Activated CD4-positive, alpha-beta T cell treated with anti-CD3 and anti-CD28 coated beads, Interleukin-2, amount 50 U/mL, for 4 hours (primary cell): ENCODE measurements at regions not wholly inside any gene's neighbourhood (a gene's known extent, or its start where the extent isn't known, plus 50 kb on each side); places are given as distances from the start of the nearest gene placed in this dataset.
"Not testable (repeated sequence)": the region's sequence is repeated elsewhere in the genome, so short reads cannot be mapped to it uniquely, and the experiment has no call there.

Source experiments
- DNase-seq, 2 experiments: peaks; one replicate each; pipeline ENCODE4 v3.0.0-alpha.2; 2020

DNA sequence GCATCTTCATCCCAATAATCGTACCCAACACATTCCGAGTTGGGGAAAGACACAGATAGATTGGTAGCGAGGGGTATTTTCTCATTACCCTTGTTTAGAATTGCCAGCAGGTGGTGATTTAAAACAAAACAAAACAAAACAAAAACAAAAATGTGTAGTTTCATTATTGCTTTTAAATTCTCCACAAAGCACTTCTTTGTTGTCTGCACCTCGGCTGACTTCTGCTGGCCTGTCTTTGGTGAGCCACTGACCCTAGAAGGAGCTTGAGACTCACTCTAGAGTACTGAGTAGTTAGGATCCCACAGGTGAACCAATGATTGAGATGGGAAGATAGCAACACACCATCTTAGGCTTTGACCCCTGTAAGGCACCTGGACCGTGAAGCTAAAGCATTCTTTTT, 105.4 kb upstream of the BET1 start:
- DNase-seq: no peak

DNA sequence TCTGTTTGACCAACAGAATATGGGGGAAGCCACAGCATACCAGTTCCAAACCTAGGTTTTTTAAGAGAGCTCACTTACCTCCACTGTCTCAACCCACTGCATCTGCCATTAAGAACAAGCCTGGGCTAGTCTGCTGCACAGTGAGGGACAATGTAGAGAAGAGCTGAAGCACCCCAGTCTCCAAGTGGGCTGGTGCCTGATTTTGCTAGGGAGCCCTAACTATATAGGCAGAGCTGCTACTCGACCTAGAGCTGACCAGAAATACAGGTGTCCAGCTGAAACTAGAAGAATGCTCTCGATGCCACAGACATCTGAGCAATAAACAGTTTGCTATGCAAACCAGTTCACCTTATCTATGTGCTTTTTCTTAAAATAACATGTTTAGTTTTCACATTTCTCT, 106.9 kb upstream of the BET1 start:
- no peak for DNase-seq

DNA sequence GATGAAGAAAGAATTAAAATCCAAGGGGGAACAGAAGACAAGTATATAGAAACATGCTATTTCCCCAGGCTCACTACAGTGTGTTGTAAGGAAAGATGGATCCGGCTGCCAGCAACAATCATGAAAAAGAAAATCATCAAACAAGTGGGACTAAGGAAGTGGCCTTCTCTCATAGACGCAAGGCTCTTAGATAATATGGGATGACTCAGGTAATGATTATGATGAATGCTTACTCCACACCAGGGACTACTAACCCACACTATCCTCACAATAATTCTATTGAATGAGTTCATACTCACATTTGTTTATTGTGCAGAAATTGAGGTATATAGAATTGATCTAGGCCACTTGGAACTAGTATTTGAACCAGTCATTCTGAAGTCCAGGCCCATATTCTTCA, 111.2 kb upstream of the BET1 start:
- DNase-seq: no peak

DNA sequence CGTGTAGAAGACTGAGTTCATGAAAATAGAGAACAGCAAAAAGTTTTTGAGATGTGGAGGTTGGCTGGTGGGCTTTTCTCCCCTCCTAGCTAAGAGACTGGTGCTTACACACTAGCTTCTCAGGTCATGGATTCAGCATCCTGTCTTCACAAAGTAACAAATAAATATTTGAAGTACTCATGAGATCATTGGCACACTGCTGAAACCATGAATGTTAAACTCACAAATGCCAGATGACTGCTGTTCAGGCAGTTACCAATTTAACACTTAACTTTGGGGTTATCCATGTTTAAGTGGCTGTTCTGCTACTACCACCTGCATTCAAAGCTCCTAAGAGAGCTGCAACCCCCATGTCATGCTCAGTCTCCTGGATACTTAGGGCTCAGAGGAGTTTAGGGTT, 119.0 kb upstream of the BET1 start:
- DNase-seq: no peak

DNA sequence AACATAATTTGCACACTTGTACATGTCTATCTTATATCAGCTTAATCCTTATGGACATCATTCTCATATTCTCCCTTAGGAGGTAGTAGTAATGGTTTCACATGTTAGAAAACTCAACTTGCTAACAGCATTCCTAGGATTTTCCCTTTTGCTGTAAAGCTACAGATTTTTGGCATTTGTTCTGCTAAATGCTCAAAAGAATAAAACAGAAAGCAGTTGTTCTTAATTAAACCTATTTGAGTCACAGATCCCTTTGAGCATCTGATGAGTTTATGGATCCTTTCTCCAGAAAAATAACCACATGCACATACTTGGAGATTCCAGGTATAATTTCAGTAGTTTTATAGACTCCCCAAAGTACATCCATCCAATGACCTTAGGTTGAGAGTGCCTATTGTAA, 122.9 kb upstream of the BET1 start:
- no peak for DNase-seq

DNA sequence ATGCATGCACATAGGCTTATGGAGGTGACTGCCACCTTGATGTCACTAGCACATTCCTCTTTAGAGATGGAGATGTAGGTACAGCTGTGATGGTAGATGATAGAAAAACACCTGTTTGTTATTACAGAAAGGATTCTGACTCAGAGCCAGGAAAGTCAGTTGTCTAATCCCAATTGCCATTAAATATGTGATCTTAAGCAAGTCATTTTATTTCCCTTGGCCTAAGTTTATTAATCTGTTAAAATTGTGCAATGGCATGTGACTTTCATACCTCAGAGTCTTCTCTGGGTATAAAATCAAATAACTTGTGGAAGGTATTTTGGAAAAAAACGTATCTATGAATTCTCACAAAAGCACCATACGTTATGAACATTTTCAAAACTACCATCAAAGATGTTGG, 123.9 kb upstream of the BET1 start:
- DNase-seq: no peak

DNA sequence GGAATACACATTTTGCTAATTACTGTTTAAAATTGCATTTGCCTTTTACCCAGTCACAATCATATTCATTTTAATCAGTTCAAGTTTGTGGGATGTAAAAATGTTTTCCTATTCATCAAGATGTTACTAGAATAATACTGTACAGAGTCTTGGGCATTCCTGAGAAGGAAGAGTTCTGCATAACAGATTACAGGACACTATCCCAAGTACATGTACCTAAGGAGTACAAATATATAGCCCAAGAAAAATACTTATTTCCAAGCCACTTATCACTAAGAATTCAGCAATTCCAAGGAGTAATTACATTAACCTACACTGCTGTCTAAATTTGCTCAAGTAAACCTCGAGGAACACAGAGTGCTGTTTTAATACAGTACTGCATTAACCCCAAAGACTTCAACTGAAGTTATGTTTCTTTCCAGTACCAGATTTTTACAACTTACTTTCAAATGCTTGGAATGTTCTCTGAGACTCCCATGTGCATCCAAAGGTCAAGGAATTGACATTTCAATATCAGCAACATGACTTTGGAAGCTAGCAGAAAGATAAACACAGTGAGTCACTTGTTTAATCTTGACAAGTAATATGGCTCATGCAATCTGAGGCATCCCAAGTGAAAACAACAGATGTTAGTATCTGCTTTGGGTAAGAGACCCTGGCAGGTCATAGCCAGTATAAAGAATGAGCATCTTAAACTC, 125.4 kb upstream of the BET1 start:
- DNase-seq: no peak

DNA sequence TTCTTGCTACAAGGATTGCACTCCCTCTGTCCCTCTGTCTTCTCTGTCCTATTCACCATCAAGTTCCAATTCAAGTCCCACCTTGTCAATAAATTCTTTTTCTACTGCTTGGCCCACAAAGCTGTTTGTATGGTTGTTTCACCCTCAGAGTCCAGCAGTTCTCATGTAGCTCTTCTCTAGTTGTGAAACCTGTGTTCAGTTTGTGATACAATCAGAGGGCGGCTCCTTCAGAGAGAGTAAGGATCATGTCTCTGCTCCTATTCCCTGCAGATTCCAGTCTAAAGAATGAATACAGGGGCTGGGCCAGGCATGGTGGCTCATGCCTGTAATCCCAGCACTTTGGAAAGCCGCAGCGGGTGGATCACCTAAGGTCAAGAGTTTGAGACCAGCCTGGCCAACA, 126.6 kb upstream of the BET1 start:
- no peak for DNase-seq

DNA sequence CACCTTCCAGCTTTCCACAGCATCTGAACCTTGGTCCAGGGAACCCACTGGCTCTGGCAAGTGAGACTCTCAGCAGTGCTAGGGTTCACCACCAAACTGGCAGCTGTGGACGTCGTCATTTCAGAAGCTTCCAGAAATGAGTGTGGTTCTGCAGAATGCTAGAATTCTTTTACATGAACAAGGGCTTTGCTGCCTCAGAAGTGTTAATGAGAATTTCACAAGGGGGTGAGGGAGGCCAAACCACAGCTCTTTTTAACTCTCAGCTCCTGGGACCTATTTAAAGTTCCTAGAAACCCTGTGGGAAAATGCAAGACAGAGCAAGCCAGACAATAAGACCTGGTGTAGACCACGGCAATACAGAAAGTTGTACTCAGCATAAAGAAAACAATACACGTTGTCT, 129.3 kb upstream of the BET1 start:
- DNase-seq: no peak

DNA sequence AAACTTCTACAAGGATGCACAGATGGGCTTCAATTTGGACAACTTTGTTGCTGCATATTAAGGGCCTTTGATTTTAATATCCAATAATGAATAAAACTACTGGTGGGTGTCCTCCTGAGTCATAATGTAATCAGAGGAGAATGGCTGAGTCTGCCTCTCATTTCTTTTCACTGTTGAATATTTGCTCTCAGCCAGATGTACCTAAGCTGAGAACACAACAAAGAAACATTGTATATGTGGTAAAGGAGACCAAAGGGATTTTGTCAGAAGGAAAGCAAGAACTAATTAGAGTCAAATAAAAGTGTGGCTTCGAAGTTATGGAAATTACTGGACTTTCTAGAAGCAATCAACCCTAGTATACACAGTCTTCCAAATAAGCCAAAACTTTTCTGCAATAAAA, 131.0 kb upstream of the BET1 start:
- no peak for DNase-seq

DNA sequence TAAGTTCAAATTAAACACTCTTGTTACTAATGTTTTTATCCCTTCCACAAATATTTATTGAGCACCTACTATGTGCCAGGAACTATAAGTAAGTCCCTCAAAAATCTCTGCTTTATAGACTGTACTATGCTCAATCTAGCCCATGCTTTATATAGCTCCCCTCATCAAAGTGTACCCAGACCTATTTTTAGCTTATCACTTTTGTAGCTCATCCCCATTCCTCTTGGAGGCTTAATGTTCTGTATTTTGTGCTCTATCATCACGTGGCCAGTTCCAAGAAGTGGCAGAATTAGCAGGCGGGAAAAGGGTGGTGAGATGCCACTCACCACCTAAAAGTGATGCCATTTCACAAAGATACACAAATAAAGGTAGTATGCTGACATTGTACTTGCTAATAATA, 138.1 kb upstream of the BET1 start:
- no peak for DNase-seq

DNA sequence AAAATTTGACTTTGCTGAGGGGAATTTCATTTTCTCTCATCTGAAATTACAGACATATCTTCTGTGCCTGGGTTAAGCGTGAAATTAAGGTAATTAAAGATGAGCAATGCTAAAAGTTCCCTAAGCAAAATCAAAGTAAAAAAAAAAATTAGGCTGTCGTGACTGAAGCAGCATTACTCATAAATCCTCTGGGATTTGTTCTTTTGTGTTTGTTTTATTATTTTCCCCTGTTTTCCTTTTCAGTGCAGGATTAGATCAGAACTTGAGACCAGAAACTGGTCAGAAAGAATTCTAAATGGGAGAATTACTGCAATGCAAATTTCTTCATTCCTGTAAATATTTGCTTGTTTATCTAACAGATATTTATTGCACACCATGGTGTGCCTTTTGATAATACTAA, 141.4 kb upstream of the BET1 start:
- DNase-seq: no peak

DNA sequence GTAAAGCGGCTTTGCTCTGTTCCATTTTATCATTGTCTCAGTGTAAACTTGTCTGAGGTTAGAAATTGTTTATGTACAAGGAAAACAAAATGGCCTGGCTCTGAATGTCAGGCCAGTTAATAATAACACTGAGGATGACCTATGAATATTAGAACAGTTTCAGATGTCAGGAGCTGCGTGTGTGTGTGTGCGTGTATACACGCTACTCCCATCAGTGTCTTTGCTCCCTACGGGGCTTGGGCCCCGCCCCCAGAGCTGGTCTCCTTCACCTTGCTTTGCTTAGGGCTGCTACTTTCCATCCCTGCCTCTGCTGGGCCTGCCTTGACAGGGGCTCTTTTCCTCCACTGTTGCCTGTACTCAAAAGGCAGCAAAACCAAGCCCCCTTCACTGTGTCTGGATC, 142.3 kb upstream of the BET1 start:
- no peak for DNase-seq

DNA sequence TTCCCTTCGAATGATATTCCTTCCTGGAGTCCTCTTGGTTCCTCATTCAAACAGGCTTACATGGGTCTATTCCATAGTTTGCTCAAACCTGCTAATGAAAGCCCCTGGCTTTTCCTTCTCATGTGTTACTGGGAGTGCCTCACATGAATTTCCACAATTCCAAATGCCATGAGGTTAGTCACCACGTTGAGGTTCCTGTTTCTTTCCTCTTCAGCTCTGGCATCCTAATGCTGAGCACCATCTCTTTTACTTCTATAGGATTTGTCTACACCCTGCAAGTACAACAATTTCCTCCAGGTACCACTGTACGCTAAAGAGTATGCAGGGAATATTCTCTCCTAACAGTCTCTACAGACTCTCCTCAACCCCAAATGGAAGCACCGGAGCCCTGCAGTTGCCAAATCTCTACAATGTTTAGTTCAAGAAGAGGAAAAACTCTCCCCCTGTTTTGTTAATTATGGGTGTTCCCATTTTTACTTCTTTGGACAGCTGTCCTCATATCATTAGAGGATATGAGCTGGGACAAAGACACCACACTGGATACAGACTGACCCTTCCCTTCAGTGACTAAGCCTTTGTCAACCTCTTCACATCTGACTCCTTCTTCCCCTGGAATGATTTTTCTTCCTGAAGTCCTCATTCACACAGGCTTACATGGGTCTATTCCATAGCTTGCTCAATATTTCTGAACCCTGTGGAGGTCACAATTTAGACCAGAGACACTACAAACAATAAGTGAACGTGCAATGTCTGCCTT, 145.8 kb upstream of the BET1 start:
- DNase-seq: no peak

DNA sequence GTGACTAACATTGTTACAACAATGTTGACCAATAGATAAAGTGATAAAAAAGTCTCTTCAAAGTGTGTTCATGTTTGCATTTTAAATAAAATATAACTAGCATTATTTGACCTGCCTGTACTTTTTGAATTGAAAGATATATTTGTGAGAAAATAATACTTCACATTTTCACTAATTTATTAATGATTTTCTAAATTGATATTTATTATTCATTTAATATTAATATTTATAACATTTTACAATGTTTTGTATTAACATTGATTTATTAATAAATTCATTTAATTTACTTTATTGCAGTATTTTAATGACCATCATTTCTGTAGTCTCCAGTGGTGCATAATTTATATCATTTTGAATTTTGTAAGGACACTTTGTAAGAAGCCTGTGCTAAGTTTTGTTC, 150.0 kb upstream of the BET1 start:
- no peak for DNase-seq

DNA sequence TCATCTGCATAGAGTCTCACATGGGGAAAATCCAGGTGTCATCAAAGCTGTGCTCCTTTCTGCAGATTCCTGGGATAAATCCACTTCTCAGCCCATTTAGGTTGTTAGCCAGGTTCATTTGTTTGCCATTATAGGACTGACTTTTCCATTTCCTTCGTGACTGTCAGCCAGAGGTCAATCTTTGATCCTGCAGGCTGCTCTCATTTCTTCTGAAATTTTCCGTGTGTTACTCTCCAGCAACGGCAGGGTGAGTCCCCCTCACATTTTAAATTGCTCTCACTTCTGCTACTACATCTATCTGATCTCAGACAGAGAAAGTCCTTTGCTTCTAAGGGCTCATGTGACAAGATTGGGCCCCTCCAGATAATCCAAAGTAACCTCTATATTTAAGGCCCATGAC, 150.7 kb upstream of the BET1 start:
- no peak for DNase-seq

DNA sequence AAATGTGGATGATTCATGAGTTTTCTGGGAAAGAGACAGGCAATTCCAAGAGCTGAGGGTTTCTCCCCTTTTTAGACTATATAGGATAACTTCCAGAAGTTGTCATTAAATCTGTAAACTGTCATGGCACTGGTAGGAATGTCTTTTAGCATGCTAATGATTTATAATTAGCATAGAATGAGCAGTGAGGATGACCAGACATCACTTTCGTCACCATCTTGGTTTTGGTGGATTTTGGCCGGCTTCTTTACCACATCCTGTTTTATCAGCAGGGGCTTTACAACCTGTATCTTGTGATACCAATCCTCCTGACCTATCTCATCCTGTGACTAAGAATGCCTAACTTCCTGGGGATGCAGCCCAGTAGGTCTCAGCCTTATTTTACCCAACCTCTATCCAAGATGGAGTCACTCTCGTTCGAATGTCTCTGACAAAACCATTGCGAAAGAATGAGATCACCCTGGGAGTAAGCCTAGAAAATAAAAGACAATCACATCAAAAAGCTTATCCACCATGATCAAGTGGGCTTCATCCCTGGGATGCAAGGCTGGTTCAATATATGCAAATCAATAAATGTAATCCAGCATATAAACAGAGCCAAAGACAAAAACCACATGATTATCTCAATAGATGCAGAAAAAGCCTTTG, 153.6 kb upstream of the BET1 start:
- not testable (repeated sequence) for DNase-seq

DNA sequence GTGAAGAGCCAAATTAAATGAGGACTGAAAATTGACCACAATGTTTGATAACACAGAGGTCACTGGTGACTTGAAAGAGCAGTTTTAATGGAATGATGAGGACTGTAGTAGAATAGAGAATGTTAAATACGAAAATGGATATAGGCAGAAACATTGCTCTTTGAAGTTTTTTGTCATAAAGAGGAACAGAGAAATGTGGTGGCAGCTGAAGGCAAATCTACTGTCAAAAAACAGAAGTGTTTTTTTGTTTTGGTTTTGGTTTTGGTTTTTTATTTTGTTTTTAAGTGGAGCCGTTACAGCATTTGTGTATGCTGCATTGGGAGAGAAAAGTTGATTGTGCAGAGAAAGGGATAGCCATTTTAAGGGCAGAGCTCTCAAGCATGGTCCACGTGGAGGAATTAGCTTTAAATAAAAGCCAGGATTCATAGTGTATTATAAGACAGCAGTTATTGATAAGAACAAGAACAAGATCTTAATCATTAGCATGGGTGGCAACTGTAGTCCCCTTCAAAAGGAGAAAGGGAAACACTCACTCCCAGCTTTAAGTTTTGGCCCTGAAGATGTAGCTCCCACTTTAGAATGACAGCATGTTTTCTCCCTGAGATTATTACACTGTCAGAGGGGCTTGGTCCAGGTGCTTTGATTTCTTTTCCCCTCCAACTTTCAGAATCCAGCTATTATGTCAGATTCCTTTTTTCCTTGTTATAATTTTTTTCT, 156.7 kb upstream of the BET1 start:
- DNase-seq: no peak

DNA sequence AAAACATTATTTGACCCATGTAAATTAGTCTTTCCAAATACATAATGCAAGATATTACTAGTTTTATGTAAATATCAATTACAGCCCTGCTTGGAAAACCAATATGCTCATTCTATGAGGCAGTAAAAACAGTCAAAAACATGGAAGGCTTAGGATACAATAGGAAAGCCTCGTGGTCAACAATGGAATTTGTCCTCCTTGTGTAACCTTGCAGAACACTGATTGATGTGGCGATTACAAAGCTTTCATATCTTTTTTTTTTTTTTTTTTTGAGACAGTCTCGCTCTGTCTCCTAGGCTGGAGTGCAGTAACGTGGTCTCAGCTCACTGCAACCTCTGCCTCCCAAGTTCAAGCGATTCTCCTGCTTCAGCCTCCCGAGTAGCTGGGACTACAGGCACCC, 157.3 kb upstream of the BET1 start:
- no peak for DNase-seq

DNA sequence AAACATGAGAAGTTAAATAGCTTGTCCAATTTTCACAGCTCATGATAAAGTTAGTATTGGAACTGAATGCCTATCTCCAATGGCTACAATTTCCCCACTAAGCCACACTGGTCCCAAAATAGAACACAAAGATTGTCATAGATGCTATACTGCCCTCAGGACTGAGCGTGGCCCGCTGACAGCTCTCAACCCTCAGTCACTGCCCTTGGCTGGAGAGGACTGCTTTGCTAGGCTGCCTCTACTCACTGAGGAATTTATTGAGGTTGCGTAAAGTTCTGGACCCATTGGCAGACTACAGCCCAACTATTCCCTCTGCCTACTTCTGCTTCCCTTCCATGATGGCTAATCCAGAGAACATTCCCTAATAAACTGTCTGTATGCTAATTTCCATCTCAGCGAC, 165.5 kb upstream of the BET1 start:
- DNase-seq: no peak

DNA sequence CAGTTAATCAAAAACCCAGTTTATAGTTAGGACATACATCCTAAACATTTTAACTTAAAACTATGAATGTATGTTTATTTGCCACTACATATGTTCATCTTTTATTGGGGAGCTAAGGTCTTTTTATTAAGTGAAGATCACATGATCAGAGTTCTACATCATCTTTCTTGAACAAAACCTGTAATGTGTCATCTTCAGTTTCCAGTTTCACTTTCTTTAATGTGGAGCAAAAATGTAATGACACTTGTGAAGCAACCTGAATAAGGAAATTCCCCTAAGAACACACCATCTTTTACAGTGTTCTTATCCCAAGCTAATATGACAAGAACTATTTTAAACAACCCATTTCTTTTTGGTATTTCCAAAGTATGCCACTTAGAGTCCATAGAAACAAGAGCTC, 166.7 kb upstream of the BET1 start:
- DNase-seq: no peak

DNA sequence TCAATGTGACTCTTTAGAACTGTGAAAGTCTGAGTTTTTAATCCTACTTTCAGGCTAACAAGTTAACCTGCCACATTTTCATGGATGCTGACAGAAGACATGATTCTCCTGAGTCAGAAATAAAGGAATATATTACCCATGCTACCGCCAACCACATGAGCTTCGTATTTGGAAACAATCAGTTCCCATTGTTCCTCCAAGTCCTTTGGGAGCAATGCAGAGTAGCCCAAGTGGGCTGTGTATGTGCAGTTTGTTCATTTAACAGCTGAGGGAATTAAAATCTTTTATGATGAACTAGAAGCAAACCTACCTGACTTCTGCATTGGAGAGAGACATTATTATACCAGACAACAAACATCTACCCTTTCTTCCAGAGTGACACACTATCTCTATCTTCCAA, 169.3 kb upstream of the BET1 start:
- no peak for DNase-seq

DNA sequence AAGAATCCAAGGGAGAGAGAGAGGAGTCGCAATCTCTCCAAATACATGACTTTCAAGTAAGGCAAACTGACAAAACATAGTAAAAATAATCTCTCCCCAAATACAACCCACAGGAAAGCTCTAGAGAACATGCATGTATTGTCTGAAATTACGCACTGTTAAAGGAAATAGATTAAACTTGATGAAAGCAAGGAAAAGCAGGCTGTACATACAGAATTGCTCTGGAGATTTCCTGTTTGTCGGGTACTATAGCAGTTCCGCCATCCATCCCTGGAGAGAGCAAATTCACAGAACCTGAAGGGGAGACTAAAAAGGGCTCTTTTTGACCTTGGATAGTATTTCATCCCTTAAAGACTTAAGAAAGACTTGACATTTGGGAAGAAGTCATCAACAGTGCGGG, 170.2 kb upstream of the BET1 start:
- DNase-seq: no peak

DNA sequence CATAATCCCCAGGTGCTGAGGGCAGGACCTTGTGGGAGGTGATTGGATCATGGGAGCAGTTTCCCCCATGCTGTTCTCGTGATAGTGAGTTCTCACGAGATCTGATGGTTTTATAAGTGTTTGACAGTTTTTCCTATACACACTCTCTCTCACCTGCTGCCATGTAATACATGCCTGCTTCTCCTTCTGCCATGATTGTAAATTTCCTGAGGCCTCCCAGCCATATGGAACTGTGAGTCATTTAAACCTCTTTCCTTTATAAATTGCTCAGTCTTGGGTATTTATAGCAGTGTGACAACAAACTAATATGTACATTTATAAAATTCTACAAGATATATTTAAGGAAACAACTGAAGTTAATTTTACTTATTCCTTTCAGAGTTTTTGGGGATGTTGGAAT, 170.8 kb upstream of the BET1 start:
- no peak for DNase-seq
